GM12892 (cell line): ENCODE measurements at regions not wholly inside any gene's neighbourhood (a gene's known extent, or its start where the extent isn't known, plus 50 kb on each side); places are given as distances from the start of the nearest gene placed in this dataset.

Experiments
- POLR2A ChIP-seq: IDR thresholded peaks from 2 replicates; pipeline ENCODE4 v1.6.1; 2011; ENCODE audit warnings: low read depth, low read length, control low read depth
- POLR2AphosphoS5 ChIP-seq: IDR thresholded peaks from 2 replicates; pipeline ENCODE4 v1.6.1; 2011; ENCODE audit warnings: low read depth, low read length, control low read depth
- TAF1 ChIP-seq: IDR thresholded peaks from 2 replicates; pipeline ENCODE4 v1.6.1; 2011; ENCODE audit warnings: low read depth, mild to moderate bottlenecking, control low read depth, low read length, borderline replicate concordance

DNA sequence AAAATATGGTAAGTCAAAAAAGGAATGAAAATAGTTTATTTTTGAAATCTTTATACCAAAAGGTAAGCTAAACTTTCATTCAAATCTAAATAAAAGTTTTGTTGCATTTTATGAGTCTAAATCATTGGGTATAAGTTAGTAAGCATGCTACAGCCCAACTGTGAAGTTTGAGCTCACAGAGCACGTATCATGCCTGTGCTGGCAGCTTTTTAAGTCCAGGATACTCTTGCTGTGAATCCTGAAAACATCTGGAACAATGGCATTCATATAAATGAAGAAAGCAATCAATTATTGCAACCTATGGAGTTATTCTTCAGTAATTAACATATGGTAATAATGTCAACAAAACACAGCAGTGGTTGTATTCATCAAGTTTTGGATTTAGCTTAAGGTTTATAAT is 656.9 kb downstream of the RFPL4B start:
- no peak for TF ChIP-seq POLR2A
- TF ChIP-seq TAF1, result no peak
- no peak for TF ChIP-seq POLR2AphosphoS5
